ENCODE measurements at regions not wholly inside any gene's neighbourhood (a gene's known extent, or its start where the extent isn't known, plus 50 kb on each side); places are given as distances from the start of the nearest gene placed in this dataset.
"Not testable (repeated sequence)": the region's sequence is repeated elsewhere in the genome, so short reads cannot be mapped to it uniquely, and the experiment has no call there.

GRCh38 chr4:8976466-8977128 is 105.0 kb upstream of the HMX1 start:
- not testable (repeated sequence) for DNase-seq (ENCODE audit: low spot score); FAIRE-seq

- not testable (repeated sequence) for DNase-seq (ENCODE audit: low spot score); FAIRE-seq
Measured at GRCh38 chr4:8972635-8973034, 101.0 kb upstream of the HMX1 start.

GRCh38 chr4:8965896-8966295 is 94.3 kb upstream of the HMX1 start:
- not testable (repeated sequence) for DNase-seq (ENCODE audit: low spot score); FAIRE-seq

- peak; percentile 14 for DNase-seq (ENCODE audit: low spot score)
- not testable (repeated sequence) for FAIRE-seq
Measured at GRCh38 chr4:8964201-8964788, 92.7 kb upstream of the HMX1 start.

GRCh38 chr4:8963533-8963932 is 91.9 kb upstream of the HMX1 start:
- FAIRE-seq; DNase-seq (ENCODE audit: low spot score): not testable (repeated sequence)

GRCh38 chr4:8961343-8961742 is 89.7 kb upstream of the HMX1 start:
- not testable (repeated sequence) for DNase-seq (ENCODE audit: low spot score)

GRCh38 chr4:8959471-8959870 is 87.8 kb upstream of the HMX1 start:
- FAIRE-seq; DNase-seq (ENCODE audit: low spot score): not testable (repeated sequence)

More at GRCh38 chr4:8961343-8961742, 89.7 kb upstream of the HMX1 start:
- not testable (repeated sequence) for FAIRE-seq

GRCh38 chr4:8954001-8954400 is 82.4 kb upstream of the HMX1 start:
- DNase-seq (ENCODE audit: low spot score); FAIRE-seq: not testable (repeated sequence)

- not testable (repeated sequence) for DNase-seq (ENCODE audit: low spot score); FAIRE-seq
Measured at GRCh38 chr4:8952791-8953190, 81.2 kb upstream of the HMX1 start.

- not testable (repeated sequence) for FAIRE-seq
Measured at GRCh38 chr4:8952109-8952508, 80.5 kb upstream of the HMX1 start.

GRCh38 chr4:8945506-8945905 is 73.9 kb upstream of the HMX1 start:
- not testable (repeated sequence) for DNase-seq (ENCODE audit: low spot score); FAIRE-seq

More at GRCh38 chr4:8952109-8952508, 80.5 kb upstream of the HMX1 start:
- DNase-seq (ENCODE audit: low spot score) = not testable (repeated sequence)

- DNase-seq (ENCODE audit: low spot score); FAIRE-seq: not testable (repeated sequence)
Measured at GRCh38 chr4:8943367-8943766, 71.7 kb upstream of the HMX1 start.

GRCh38 chr4:8942088-8942487 is 70.4 kb upstream of the HMX1 start:
- not testable (repeated sequence) for FAIRE-seq; DNase-seq (ENCODE audit: low spot score)

GRCh38 chr4:8941492-8941805 is 69.8 kb upstream of the HMX1 start:
- FAIRE-seq; DNase-seq (ENCODE audit: low spot score): not testable (repeated sequence)

- FAIRE-seq = no peak
- no peak for DNase-seq (ENCODE audit: low spot score)
Measured at GRCh38 chr4:8940792-8941491, 69.3 kb upstream of the HMX1 start.

- FAIRE-seq = no peak
Measured at GRCh38 chr4:8939840-8940742, 68.5 kb upstream of the HMX1 start.

GRCh38 chr4:8939160-8939839 is 67.7 kb upstream of the HMX1 start:
- FAIRE-seq (no peak), DNase-seq (ENCODE audit: low spot score) (no peak)

More at GRCh38 chr4:8939840-8940742, 68.5 kb upstream of the HMX1 start:
- no peak for DNase-seq (ENCODE audit: low spot score)

- FAIRE-seq (no peak), DNase-seq (ENCODE audit: low spot score) (no peak)
Measured at GRCh38 chr4:8938623-8939022, 67.0 kb upstream of the HMX1 start.

- DNase-seq (ENCODE audit: low spot score) (no peak), FAIRE-seq (no peak)
Measured at GRCh38 chr4:8938137-8938536, 66.5 kb upstream of the HMX1 start.

- FAIRE-seq (no peak), DNase-seq (ENCODE audit: low spot score) (no peak)
Measured at GRCh38 chr4:8932884-8933283, 61.2 kb upstream of the HMX1 start.

GRCh38 chr4:8928074-8928473 is 56.4 kb upstream of the HMX1 start:
- FAIRE-seq (no peak), DNase-seq (ENCODE audit: low spot score) (no peak)
